GM18951 (cell line): ENCODE measurements at regions not wholly inside any gene's neighbourhood (a gene's known extent, or its start where the extent isn't known, plus 50 kb on each side); places are given as distances from the start of the nearest gene placed in this dataset.

ENCODE experiments used
- POLR2A ChIP-seq: IDR thresholded peaks from 4 replicates; pipeline ENCODE4 v1.6.1; 2011; ENCODE audit warnings: mild to moderate bottlenecking; ENCODE audit not compliant: insufficient read length, insufficient read depth; ENCODE audit errors: extremely low read depth
- in situ Hi-C: fragments of 300-500 bp; cut with MboI; formaldehyde crosslinking; loops from one replicate; pipeline ENCODE4 v1.12.0; 2022; ENCODE audit warnings: low sequenced_read_pairs, mixed read lengths, inconsistent platforms; ENCODE audit not compliant: unreplicated experiment

- in situ Hi-C loops = no loop called here
- no peak for TF ChIP-seq POLR2A
Observed at GRCh38 chr3:132203889-132204596, 113.2 kb upstream of the ACP3 start.

- TF ChIP-seq POLR2A = no peak
Observed at GRCh38 chr3:132205609-132206008, 111.6 kb upstream of the ACP3 start.

GRCh38 chr3:132209855-132210254, 107.4 kb upstream of the ACP3 start:
- TF ChIP-seq POLR2A = no peak

More at GRCh38 chr3:132205609-132206008, 111.6 kb upstream of the ACP3 start:
- in situ Hi-C loops = no loop called here

GRCh38 chr3:132210476-132211346, 106.5 kb upstream of the ACP3 start:
- no peak for TF ChIP-seq POLR2A
- in situ Hi-C loops = no loop called here

More at GRCh38 chr3:132209855-132210254, 107.4 kb upstream of the ACP3 start:
- in situ Hi-C loops = no loop called here

DNA sequence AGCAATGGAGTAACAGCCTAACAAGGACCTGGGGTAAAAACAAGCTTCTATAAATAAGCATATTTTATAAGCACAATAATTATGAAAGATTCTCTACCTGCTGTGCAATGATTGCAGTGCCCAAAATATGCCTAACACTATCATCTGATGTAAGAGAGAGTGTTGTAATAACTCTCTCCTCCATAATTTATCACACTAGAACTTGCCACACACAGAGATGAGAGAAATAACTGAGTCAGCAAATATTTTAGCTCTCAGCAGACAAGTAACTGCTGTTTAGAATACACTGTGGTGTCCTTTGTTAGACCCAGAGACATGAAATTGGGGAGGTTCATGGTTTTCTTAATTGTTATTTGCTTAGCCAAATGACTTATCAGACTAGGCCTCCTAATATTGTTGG, 105.3 kb upstream of the ACP3 start:
- in situ Hi-C loops = no loop called here
- TF ChIP-seq POLR2A = no peak

DNA sequence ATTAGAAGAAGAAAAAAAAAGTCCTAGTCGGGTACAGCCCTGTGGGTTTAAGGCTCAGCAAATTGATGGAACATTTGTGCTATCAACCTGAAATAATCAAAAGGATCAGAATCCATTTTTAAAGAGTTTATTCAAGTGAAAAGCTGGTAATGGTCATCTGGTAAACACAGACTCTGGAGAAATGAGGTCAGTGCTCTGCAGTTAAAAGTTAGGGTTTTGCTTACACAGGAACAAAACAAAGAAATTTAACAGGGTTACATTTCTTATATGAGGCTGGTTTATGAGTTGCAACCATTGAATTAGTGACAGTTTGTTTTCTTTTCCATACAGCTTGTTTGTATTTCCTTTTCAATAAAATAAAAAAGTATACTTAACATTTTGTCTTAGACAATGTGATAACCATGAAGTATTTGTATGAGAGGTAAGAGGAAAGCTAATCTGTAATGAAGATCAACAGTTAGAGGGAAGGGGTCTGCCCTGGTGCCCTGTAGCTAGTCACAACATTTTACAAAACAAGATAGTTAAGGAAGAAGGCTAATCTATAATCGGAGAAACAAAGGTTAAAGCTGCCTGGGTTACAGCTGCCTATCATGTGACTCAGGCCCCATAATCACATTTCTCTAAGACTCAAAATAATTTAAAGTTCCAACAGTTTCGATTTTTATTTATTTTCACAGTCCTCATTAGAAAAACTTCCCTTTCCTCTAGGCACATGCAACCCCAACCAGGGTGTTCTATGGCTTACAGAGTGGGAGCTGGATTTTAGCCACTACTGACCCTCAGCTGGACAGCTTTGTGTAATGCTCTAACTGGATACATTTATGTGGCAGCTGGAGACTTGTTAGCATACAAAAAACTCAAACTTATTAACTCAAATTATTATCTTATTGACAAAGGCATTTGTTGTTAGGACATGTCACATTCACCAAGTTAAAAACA, 98.1 kb upstream of the ACP3 start:
- no peak for TF ChIP-seq POLR2A
- in situ Hi-C loops = no loop called here

DNA sequence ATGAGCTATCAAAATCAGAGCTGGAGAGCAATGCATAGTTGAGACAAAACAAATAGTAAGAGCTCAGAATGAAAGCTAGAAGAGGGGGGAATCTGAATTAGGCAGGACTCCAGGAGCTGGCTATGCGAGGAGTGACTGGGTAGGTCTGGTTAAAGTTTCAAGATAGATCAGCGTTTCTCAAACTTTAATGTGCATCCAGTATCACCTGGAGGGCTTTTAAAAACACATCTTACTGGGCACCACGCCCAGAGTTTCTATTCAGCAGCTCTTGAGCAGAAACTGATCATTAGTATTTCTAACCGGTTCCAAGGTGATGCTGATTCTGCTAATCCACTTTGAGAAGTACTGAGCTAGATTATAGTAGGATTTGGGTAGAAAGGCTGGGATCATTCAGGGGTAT, 96.2 kb upstream of the ACP3 start:
- in situ Hi-C loops = no loop called here
- TF ChIP-seq POLR2A = no peak

GRCh38 chr3:132222868-132223538, 94.2 kb upstream of the ACP3 start:
- in situ Hi-C loops = no loop called here
- TF ChIP-seq POLR2A = no peak

GRCh38 chr3:132225664-132226063, 91.5 kb upstream of the ACP3 start:
- no peak for TF ChIP-seq POLR2A
- in situ Hi-C loops = no loop called here

DNA sequence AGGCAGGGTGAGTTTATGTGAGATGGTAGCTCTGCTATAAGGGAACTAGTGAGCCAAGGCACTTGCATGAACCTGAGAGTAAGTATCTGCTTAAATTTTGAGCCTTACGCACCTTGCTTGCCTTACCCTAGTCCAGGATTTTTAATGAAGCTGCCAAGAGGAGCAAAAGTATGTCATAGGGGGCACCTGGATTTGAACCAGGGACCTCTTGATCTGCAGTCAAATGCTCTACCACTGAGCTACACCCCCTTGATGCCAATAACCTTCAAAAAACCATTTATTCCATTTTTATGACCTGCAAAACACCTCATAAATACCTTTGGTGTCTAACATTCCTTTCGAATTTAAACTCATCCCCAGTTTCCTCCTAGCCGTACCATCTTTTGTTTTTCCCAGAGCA, 88.3 kb upstream of the ACP3 start:
- in situ Hi-C loops = no loop called here
- no peak for TF ChIP-seq POLR2A

DNA sequence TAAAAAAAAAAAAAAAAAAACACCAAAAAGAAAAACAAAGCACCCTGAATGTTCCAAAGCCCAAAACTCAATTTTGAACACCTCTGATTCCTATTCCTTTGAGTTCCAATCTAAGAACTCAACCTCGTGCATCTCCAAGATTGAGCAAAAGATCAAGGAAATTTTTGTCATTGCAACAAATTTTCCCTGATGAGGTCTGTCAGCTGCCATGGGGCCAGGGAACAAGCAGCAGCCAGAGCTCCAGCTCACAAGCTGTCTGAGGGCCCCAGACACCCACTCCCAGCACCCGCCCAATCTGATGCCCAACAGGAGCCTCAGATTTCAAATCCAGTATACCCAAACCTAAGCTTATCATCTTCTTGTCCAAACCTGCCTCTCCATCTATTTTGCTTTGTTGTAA, 87.6 kb upstream of the ACP3 start:
- in situ Hi-C loops = no loop called here
- no peak for TF ChIP-seq POLR2A

DNA sequence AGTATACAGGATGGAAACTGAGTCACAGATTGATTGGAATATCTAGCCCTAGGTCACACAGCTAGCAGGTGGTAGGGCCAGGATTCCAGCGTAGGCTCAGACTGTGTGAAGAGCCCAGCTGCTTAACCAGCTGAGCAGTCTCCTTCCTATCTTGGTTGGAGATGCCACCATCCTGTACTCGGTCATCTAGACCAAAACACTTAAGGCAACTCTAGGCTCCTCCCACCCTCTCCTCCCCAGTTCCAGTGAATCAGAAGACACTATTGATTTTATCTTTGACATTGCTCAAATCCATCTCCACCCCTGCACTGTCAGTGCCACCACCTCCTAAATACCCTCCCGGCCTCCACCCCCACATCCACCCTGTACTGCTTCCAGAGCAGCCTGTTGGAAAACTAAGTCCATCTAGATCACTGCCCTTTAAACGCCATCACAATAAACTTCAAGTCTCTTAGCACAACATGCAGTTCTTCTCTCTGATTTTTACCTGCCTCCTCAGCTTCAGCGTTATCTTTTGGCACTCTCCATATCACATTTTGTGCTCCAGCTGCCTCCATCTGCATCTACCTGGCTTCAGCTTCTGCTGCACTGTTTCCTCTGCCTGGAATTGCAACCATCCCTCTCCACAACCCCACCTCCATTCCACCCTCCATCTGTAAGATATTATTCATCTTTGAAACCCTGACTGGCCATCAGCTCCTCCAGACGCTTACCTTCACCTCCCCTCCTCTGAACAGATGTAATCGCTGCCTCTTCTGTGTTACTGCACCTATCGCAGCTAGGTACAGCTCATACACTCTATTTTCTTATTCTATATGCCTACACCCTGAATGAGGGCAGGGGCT, 86.8 kb upstream of the ACP3 start:
- in situ Hi-C loops = no loop called here
- TF ChIP-seq POLR2A = no peak
